22Rv1 (cell line): ENCODE measurements at regions not wholly inside any gene's neighbourhood (a gene's known extent, or its start where the extent isn't known, plus 50 kb on each side); places are given as distances from the start of the nearest gene placed in this dataset.

Experiments
- ZFX ChIP-seq: fragments of 450-650 bp; IDR thresholded peaks from 2 replicates; pipeline ENCODE4 v1.6.1; 2017; ENCODE audit warnings: antibody characterized with exemption, borderline replicate concordance
- TF ChIP-seq, protein P1 (sequence below): fragments of 450-650 bp; IDR thresholded peaks from 2 replicates; pipeline ENCODE4 v1.5.1; 2017; ENCODE audit warnings: mild to moderate bottlenecking

DNA sequence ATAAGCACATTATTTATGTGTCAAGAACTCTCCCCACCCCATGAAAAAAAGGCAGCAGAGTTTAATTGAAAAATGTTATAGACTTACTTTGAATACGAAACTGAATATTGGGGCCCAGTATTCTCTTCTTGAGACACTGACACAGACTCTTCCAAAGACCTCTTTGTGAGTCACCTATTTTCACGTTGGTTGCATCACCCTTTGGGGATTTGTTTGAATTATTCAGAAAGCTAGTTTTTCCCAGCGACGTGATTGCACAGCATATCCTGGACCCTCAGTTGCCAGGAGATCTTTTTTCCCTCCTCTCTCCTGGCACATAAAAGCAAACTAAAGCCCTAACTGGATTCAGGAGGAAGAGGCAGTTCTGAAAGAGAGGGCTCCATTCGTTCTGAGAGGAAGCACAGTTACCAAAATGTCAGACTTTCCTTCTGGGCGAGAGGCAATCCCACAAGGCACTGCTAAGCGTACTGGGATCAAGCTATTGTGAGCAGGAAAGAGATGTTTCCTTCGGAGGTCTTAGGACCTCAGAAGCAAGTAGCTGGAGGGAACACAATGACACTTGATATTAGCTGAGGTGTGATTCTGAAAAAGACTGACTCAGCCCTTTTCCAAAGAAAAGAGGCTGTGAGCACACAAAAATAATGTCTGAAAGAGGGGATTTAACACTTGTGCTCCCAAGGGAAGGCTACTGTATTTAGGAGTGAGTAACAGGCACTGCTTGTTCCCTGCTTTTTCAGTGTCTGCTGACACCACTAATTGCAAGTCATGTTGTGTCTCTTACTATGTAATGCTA, 65.8 kb upstream of the CADPS start:
- TF ChIP-seq, protein P1, sequence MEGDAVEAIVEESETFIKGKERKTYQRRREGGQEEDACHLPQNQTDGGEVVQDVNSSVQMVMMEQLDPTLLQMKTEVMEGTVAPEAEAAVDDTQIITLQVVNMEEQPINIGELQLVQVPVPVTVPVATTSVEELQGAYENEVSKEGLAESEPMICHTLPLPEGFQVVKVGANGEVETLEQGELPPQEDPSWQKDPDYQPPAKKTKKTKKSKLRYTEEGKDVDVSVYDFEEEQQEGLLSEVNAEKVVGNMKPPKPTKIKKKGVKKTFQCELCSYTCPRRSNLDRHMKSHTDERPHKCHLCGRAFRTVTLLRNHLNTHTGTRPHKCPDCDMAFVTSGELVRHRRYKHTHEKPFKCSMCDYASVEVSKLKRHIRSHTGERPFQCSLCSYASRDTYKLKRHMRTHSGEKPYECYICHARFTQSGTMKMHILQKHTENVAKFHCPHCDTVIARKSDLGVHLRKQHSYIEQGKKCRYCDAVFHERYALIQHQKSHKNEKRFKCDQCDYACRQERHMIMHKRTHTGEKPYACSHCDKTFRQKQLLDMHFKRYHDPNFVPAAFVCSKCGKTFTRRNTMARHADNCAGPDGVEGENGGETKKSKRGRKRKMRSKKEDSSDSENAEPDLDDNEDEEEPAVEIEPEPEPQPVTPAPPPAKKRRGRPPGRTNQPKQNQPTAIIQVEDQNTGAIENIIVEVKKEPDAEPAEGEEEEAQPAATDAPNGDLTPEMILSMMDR = no peak
- no peak for TF ChIP-seq ZFX
